Limb (tissue), 2 donors: ENCODE measurements at regions not wholly inside any gene's neighbourhood (a gene's known extent, or its start where the extent isn't known, plus 50 kb on each side); places are given as distances from the start of the nearest gene placed in this dataset.

Experiments used
- DNase-seq, 2 donors: peaks; one replicate each; pipeline ENCODE4 v3.0.0-alpha.2; 2016; ENCODE audit errors: extremely low spot score in 2 of 2

DNA sequence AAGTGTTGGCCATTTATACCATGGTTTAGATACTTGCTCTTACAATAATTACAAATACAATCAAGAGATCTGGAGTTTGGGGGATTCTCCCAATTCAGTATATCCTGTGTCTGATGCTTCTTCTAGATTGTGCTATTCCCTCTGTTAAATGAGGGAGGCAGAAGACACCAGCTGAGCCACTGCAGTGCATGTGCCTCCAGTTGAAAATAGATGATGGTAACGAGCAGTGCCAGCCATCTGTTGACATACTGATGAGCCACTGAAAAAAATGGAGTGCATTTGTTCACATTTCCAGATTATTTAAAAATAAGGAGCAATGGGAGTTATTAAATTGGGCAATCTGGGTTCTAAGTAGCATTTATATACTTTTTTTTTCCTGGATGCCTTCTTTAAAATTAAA is 1428.0 kb upstream of the TENM4 start:
- DNase-seq, result no peak

DNA sequence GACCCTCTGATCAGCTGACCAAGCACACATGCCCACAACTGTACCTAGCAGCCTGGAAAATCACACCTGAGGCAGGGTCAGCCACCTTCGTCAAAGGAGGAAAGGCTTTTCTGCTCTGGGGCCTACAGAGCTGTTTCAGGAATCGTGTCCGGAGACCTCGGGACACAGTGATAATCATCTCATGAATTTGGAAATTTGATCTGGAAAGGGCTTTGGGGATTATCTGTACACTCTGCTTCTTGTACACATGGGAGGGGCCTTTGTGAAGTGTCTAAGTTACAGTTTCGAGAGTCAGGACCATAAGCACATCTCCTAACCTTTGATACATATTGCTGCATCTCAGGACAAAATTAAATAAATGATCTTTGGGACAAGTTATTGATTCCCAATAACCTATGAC is 1421.2 kb upstream of the TENM4 start:
- no peak for DNase-seq

DNA sequence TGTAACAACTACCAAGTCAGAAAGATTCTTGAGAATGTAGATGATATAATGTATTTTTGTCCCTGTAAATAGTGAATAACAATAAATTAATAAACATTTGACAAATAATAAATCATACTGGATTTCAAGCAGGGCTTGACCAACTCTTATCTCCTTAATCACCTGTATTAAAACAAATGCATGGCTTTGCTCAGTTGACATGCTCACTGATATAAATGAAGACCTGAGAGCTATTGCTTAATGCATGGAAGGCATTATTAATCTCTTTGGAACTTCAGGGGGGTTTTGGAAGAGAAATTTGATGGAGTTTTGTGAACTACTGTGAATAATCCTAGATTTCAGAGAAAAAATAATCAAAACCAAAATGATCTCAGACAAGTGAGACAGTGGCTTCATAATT is 1420.4 kb upstream of the TENM4 start:
- DNase-seq, result no peak

- DNase-seq, result no peak
These were observed 1419.8 kb upstream of the TENM4 start for GRCh38 chr11:80860632-80861031.

- DNase-seq, result no peak
These were observed 1415.2 kb upstream of the TENM4 start for GRCh38 chr11:80856066-80856465.

DNA sequence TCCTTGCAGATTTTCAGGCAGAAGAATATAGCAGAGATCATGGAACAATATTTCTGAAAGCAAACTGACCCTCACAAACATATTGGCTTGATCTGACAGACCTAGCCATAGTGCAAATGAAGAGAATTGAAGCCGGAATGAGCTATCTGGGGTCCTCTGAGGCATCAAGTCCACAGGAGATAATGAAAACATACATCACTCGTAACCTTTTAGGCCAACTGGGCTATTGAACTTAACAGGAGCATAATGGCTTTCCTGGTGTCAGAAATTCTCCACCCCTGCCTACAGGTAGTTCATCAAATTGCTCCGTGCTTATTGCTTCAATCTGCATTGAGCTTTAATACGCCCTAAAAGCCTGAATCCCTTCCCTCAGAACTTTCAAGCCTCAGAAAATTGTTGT is 1414.6 kb upstream of the TENM4 start:
- no peak for DNase-seq

DNA sequence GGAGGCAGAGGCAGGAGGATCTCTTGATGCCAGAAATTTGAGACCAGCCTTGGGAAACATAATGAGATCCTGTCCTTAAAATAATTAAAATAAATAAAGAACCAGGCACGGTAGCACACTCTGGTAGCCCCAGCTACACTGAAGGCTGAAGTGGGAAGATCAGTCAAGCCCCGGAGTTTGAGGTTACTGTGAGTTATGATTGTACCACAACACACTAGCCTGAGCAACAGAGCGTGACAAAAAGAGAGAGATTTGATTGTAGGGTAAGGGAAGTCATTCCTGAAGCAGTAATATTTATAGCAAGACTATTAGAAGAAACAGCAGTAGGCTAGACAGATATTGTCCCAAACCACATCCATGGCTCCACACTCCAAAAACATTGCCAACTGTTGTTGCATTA is 1408.4 kb upstream of the TENM4 start:
- DNase-seq, result no peak

- no peak for DNase-seq
These were observed 1406.1 kb upstream of the TENM4 start for GRCh38 chr11:80846979-80847378.

DNA sequence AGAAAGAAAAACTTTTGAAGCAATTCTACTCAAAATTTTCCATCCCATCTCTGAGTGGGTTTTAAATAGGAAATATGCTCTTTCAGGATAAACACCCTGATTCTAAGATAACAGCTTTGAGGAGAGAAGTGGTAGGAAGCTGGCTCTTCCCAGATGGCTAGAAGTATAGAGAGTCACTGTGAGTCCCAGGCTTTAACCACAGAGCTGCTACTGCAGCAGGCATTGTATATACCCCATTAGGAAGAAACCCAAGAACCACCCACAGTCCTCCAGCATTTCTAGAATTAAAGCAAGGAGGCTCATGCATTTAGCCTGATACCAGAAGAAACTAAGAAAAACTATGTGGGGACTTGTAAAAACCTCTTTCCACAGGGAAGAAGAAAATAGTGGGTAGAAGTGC is 1405.6 kb upstream of the TENM4 start:
- DNase-seq, result no peak

GRCh38 chr11:80844110-80844819 is 1403.4 kb upstream of the TENM4 start:
- DNase-seq, result no peak

DNA sequence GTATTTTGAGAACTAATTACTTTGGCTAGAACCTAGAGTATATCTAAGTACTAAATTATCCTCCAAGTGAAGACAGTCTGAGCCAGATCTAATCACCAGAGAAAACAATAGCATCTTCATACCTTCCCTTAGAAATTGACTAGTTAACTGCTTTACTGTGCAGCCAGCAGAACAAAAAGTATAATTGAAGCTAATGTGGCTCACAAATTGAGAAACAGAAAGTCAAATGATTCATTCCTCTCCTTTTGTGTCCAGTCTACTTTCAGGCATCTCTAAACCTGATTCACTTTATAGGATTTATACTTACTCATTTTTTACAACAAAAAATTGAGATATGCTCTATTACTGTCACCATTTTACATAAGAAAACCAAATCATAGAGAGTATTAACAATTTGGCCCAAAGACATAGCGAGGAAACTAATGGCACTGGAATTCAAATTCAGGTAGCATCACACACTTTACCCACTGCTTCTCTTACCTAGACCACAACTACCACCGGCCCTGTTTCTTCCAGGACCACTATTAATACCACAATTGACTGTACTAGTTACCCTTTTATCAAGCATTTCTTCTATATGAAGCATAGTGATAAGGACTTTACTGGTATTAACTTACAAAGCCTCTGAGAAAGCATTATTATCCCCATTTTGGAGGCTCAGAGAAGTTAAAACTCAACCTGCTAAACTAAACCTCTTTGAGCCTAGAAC is 1402.6 kb upstream of the TENM4 start:
- DNase-seq, result no peak

DNA sequence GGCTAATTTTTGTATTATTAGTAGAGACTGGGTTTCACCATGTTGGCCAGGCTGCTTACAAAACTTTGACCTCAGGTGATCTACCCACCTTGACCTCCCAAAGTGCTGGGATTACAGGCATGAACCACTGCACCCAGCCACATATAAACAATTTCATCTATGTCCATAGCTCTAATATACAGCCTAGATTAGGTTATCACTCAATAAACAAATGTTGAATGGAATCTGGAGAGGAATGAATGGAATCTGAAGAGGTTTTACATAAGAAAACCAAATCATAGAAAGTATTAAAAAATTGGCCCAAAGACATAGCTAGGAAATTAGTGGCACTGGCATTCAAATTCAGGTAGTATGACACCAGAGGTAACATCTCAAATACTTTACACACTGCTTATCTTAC is 1401.4 kb upstream of the TENM4 start:
- no peak for DNase-seq

DNA sequence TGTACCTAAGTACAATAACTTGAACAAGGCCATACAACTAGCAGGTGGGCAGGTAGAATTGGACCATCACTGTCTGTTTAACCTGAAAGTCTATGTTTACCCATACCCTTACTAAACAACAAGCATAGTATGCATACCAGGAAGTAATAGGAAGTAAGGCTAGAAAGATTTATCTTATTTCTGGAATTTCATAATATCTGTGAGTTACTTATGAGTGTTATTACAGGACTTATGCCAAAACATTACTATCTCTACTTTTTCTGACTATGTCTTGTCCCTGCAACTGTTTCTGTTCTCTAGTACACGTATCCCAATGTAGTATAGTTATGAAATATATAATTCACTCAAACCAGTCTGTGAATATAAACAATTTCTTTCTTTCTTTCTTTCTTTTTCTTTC is 1400.8 kb upstream of the TENM4 start:
- no peak for DNase-seq

- DNase-seq, result no peak
These were observed 1397.3 kb upstream of the TENM4 start for GRCh38 chr11:80838153-80838552.

DNA sequence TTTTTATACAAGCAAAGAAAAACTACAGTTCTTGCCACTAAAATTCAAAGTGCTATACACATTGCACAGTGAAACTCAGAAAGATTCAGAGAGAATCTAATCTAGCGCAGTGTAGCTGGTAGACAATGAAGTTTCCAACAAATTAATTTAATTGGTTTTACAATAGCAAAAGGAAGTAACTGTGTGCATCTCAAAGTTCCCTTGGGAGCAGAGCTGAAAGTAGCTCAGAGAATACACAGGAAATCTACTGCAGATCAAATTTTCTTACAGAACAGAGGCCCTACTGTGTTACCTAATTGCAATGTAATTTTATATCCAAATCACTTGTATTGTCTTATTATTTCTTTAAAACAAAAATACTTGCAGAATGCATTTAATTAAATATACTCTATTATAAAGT is 1396.2 kb upstream of the TENM4 start:
- no peak for DNase-seq

- no peak for DNase-seq
These were observed 1390.5 kb upstream of the TENM4 start for GRCh38 chr11:80831374-80831773.

DNA sequence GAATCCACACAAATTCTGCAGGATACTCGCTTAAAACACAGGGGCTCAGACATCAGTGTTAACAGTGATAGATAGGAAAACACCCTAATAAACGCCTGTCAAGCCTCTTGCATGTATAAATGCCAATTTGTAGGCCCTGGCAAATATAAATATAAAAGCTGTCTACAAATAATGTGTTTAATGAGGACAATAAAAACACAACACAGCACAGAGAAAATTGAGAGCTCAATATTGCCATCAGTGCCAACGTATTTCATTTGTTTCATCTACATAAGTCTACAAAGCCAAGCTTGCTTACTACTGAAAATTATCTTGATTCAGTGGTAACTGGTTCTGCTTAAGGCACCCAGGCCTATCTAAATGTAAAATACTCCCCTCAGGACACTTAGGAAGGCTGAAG is 1387.0 kb upstream of the TENM4 start:
- no peak for DNase-seq

- DNase-seq, result no peak
These were observed 1386.0 kb upstream of the TENM4 start for GRCh38 chr11:80826808-80827207.

- no peak for DNase-seq
These were observed 1381.5 kb upstream of the TENM4 start for GRCh38 chr11:80822308-80822707.

DNA sequence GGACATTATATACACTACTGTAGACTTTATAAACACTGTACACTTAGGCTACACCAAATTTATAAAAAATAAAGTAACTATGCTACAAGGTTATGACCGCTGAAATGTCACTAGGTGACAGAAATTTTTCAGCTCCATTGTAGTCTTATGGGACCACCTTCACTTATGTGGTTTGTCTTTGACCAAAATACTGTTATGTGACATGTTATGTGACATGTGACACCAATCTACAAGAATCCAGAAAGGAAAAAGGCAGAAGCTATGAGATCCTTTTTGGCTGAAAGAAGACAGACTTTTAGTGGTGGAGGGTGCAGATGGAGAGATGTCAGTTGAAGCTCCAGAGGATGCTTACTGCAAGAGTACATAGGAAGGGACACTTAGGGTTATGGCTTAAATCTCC is 1378.4 kb upstream of the TENM4 start:
- no peak for DNase-seq

DNA sequence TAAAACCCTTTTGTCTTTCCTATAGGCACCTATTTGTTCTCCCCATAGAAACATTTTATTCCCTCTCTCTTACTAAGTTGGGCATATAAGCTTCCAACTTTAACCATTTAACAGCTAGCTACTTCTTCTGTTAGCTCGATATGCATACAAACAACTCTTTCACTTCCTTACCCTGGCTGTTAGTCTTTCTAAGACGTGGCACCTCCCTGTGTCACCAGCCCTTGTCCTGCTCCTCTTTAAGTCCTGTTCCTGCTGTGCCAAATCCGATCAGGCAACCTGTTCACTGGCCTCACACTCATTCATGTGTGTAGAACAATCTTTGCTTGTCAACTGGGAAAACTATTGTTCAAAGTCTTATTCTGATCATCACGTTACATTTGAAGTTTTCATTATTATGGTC is 1376.1 kb upstream of the TENM4 start:
- DNase-seq, result no peak

DNA sequence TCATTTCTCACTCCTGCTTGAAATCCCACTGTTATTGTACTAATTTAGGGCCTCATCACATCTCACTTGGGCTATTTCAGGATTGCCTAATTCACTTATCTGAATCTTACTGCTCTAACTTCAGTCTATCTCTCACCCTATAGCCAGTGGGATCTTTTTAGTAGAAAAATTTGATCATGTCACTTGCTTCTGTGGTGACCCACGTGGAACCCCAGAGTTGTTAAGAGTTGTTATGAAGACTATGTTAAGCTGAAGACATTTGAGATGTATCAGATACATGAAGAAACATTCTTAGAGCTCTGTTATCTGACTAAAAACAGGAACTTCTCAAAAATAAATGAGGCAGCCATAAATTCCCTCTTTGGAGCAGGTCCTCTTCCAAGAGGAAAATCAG is 1375.6 kb upstream of the TENM4 start:
- no peak for DNase-seq

DNA sequence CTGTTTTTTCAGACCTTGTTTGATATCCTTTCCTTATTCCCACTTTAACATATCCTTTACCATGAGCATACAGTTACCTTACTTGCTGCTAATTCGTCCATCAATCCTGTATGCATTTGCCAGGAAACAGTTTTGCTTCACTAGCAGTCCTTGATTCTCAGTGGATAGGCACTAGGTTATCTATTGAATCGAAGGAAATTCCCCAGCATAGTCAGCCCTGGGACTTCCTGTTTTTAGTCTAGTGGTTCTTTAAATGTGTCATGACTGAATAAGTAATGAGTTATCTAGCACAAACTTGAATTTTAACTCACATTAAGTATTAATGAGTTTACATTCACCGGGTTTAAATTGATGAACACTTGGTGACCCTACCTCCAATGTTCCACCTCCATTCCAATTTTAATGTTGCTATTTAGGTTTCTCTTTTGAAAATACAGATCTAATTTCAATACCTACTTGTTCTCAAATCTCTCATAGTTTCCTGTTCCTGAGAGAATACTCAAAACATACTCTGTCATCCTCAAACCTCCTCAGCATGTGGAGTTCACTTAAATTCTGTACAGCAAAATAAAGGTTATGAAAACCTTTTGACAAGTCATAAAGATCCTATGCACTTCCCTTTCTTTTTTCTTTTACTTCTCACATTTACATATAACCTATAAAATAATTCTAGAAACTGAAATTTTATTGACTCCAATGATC is 1375.1 kb upstream of the TENM4 start:
- DNase-seq, result no peak
